Loucy (cell line): ENCODE measurements at regions not wholly inside any gene's neighbourhood (a gene's known extent, or its start where the extent isn't known, plus 50 kb on each side); places are given as distances from the start of the nearest gene placed in this dataset.

ENCODE experiments used
- H2AFZ ChIP-seq: fragments of 200-600 bp; sonication (generic); 2 replicates; pipeline ENCODE4 v1.6.0; 2016; ENCODE audit warnings: antibody characterized with exemption, mild to moderate bottlenecking, low read length, moderate library complexity
- H3F3A ChIP-seq: fragments of 200-600 bp; 2 replicates; pipeline ENCODE4 v1.6.0; 2016; ENCODE audit warnings: antibody characterized with exemption, low read depth, mild to moderate bottlenecking
- H3K27me3 ChIP-seq: fragments of 200-600 bp; sonication (generic); 2 replicates; pipeline ENCODE4 v1.6.1; 2014; ENCODE audit warnings: low read length, mild to moderate bottlenecking; ENCODE audit not compliant: insufficient read depth, poor library complexity, severe bottlenecking
- H3K36me3 ChIP-seq: fragments of 200-600 bp; sonication (generic); 2 replicates; pipeline ENCODE4 v1.6.1; 2016; ENCODE audit warnings: low read length; ENCODE audit not compliant: insufficient read depth
- H3K4me1 ChIP-seq: fragments of 200-600 bp; sonication (generic); 2 replicates; pipeline ENCODE4 v1.5.1; 2014; ENCODE audit warnings: low read length, mild to moderate bottlenecking; ENCODE audit not compliant: insufficient read depth, poor library complexity, severe bottlenecking
- H3K4me2 ChIP-seq: fragments of 200-600 bp; sonication (generic); 2 replicates; pipeline ENCODE4 v1.6.0; 2014; ENCODE audit warnings: antibody characterized with exemption, low read length, low read depth, mild to moderate bottlenecking; ENCODE audit not compliant: poor library complexity, severe bottlenecking
- H3K4me3 ChIP-seq: fragments of 200-600 bp; sonication (generic); 2 replicates; pipeline ENCODE4 v1.5.1; 2014; ENCODE audit warnings: low read length, mild to moderate bottlenecking, mixed read lengths; ENCODE audit not compliant: poor library complexity, severe bottlenecking
- H3K79me2 ChIP-seq: fragments of 200-600 bp; sonication (generic); 2 replicates; pipeline ENCODE4 v1.6.1; 2014; ENCODE audit warnings: low read length; ENCODE audit not compliant: insufficient read depth
- H3K9ac ChIP-seq: fragments of 200-600 bp; sonication (generic); 2 replicates; pipeline ENCODE4 v1.6.0; 2014; ENCODE audit warnings: mild to moderate bottlenecking, low read depth, low read length, moderate library complexity; ENCODE audit not compliant: poor library complexity, severe bottlenecking
- H3K9me2 ChIP-seq: fragments of 200-600 bp; sonication (generic); replicated peaks from 2 replicates; pipeline ENCODE4 v1.6.1; 2016; ENCODE audit warnings: low read depth, low read length, mixed read lengths
- H3K9me3 ChIP-seq: fragments of 200-600 bp; sonication (generic); 2 replicates; pipeline ENCODE4 v1.6.1; 2014; ENCODE audit warnings: mild to moderate bottlenecking, antibody characterized with exemption, low read length, low read depth; ENCODE audit not compliant: insufficient read depth
- H4K20me1 ChIP-seq: fragments of 200-600 bp; sonication (generic); 2 replicates; pipeline ENCODE4 v1.6.0; 2014; ENCODE audit warnings: antibody characterized with exemption, low read length, mild to moderate bottlenecking; ENCODE audit not compliant: insufficient read depth, poor library complexity, severe bottlenecking
- EZH2phosphoT487 ChIP-seq: fragments of 200-600 bp; IDR thresholded peaks from 2 replicates; pipeline ENCODE4 v1.6.1; 2018; ENCODE audit warnings: antibody characterized with exemption, mild to moderate bottlenecking, moderate library complexity, borderline replicate concordance
- TF ChIP-seq, protein P1 (sequence below): fragments of 200-600 bp; sonication (generic); conservative IDR thresholded peaks from 2 replicates; pipeline ENCODE4 v1.5.1; 2014; ENCODE audit warnings: mild to moderate bottlenecking, antibody characterized with exemption, low read length

DNA sequence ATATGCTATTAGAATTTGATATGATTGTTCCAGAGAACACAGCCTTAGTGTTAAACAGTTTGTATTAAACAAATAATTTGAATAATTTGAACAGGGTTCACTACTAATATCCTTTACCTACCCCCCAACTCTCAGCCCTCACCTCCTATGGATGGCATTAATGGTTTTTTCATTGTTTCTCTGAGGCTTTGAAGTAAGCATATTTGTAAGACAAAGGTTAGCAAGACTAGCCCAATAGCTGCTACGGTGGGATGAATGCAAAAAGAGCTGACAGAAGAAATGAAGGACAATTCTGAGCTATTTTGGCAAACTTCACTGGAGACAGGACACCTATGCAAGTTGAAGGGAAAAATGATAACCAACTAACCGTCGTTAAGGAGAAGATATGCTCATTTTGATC is 61.6 kb downstream of the ARL4A start:
- no peaks in the 10 kb centered on the region for H3K9me2 ChIP-seq
- H3K4me3 ChIP-seq: no peak overlapping the region
- H3K36me3 ChIP-seq: no peaks in the 10 kb centered on the region
- H3K4me2 ChIP-seq: no peak overlapping the region
- no peak for TF ChIP-seq EZH2phosphoT487
- TF ChIP-seq, protein P1, sequence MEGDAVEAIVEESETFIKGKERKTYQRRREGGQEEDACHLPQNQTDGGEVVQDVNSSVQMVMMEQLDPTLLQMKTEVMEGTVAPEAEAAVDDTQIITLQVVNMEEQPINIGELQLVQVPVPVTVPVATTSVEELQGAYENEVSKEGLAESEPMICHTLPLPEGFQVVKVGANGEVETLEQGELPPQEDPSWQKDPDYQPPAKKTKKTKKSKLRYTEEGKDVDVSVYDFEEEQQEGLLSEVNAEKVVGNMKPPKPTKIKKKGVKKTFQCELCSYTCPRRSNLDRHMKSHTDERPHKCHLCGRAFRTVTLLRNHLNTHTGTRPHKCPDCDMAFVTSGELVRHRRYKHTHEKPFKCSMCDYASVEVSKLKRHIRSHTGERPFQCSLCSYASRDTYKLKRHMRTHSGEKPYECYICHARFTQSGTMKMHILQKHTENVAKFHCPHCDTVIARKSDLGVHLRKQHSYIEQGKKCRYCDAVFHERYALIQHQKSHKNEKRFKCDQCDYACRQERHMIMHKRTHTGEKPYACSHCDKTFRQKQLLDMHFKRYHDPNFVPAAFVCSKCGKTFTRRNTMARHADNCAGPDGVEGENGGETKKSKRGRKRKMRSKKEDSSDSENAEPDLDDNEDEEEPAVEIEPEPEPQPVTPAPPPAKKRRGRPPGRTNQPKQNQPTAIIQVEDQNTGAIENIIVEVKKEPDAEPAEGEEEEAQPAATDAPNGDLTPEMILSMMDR: no peak
- no peaks in the 10 kb centered on the region for H3K79me2 ChIP-seq
- H3F3A ChIP-seq: no peaks in the 10 kb centered on the region
- H3K9ac ChIP-seq: no peak overlapping the region
- H3K4me1 ChIP-seq: no peaks in the 10 kb centered on the region
- no peaks in the 10 kb centered on the region for H3K9me3 ChIP-seq
- H4K20me1 ChIP-seq: no peaks in the 10 kb centered on the region
- no peak overlapping the region for H2AFZ ChIP-seq
- no peaks in the 10 kb centered on the region for H3K27me3 ChIP-seq

DNA sequence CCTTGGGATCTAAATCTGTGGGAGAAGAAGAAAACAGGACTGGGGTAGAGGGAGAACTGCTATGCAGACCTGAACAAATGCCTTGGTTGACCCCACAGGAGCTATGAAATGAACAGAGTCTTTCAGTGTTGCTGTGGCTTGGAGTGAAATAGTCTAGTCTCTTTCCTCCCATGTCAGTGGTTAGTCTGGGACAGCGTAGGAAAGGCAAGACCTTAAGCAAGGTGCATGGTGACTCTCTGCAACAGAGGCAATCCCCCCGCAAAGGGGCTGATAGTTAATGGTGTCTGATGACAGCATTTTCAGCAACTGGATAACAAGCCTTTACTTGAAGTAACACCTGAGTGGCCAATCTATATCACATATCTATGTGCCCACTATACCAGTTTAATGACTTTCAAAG is 62.3 kb downstream of the ARL4A start:
- H2AFZ ChIP-seq: no peak overlapping the region
- H4K20me1 ChIP-seq: no peaks in the 10 kb centered on the region
- no peaks in the 10 kb centered on the region for H3F3A ChIP-seq
- no peaks in the 10 kb centered on the region for H3K79me2 ChIP-seq
- H3K9me2 ChIP-seq: no peaks in the 10 kb centered on the region
- no peaks in the 10 kb centered on the region for H3K36me3 ChIP-seq
- H3K4me3 ChIP-seq: no peak overlapping the region
- H3K27me3 ChIP-seq: no peaks in the 10 kb centered on the region
- no peaks in the 10 kb centered on the region for H3K4me1 ChIP-seq
- no peaks in the 10 kb centered on the region for H3K9me3 ChIP-seq
- H3K9ac ChIP-seq: no peak overlapping the region
- TF ChIP-seq, protein P1: no peak
- no peak overlapping the region for H3K4me2 ChIP-seq

DNA sequence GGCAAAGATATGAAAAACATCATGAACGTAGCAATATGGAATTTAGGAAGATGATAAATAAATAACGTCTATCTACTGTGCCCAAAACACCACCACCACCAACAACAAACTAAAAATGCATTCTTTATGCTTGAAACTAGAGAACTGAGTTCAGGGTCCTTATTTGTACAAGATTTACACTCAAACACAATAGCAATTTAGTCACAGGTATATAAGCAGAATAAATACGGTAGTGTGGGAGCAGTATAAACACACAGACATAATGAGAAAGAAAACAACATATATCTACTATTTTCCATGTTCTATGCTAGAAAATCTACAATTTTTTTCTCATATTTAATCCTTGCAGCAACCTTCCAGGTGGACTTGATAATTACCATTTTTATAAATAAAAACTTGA is 64.3 kb downstream of the ARL4A start:
- Histone ChIP-seq H4K20me1 (no peaks in the 10 kb centered on the region), H3K27me3 (no peaks in the 10 kb centered on the region), H3K4me1 (no peaks in the 10 kb centered on the region), H3K9ac (no peak overlapping the region), H3K79me2 (no peaks in the 10 kb centered on the region), H3K9me3 (no peaks in the 10 kb centered on the region), H3K4me3 (no peak overlapping the region), H3K9me2 (no peaks in the 10 kb centered on the region), H3F3A (no peaks in the 10 kb centered on the region), H3K4me2 (no peak overlapping the region), H3K36me3 (no peaks in the 10 kb centered on the region), H2AFZ (no peak overlapping the region)
- TF ChIP-seq, protein P1: no peak
- no peak for TF ChIP-seq EZH2phosphoT487
